Esophagus muscularis mucosa (tissue), 4 donors: ENCODE measurements at regions not wholly inside any gene's neighbourhood (a gene's known extent, or its start where the extent isn't known, plus 50 kb on each side); places are given as distances from the start of the nearest gene placed in this dataset.

ENCODE experiments used
- DNase-seq: peaks from one replicate; pipeline ENCODE4 v3.0.0-alpha.2; 2017; ENCODE audit errors: extremely low spot score
- H3K27ac ChIP-seq, 4 donors: fragments of 200-600 bp; sonication (generic); replicated peaks in 1 of 4; 1 replicate in 3 of 4; 2 replicates in 1 of 4; pipeline ENCODE4 v1.5.1; 2016 to 2019; ENCODE audit warnings: mild to moderate bottlenecking in 1 of 4
- H3K27me3 ChIP-seq, 4 donors: fragments of 200-600 bp; sonication (generic); one replicate each; pipeline versions ENCODE4 v1.5.1 to v1.6.0; 2016 to 2019
- H3K36me3 ChIP-seq, 4 donors: fragments of 200-600 bp; sonication (generic); one replicate each; pipeline ENCODE4 v1.5.1; 2016 to 2019
- H3K4me1 ChIP-seq, 4 donors: fragments of 200-600 bp; sonication (generic); one replicate each; pipeline ENCODE4 v1.5.1; 2016 to 2019
- H3K4me3 ChIP-seq, 4 donors: fragments of 200-600 bp; sonication (generic); 1 replicate in 2 of 4; 2 replicates in 2 of 4; pipeline ENCODE4 v1.5.1; 2016 to 2019; ENCODE audit warnings: mild to moderate bottlenecking in 4 of 4, moderate library complexity in 1 of 4
- H3K9me3 ChIP-seq, 4 donors: fragments of 200-600 bp; sonication (generic); 1 replicate in 3 of 4; 2 replicates in 1 of 4; pipeline ENCODE4 v1.5.1; 2016 to 2019
- EP300 ChIP-seq: sonication (generic); formaldehyde crosslinking; IDR thresholded peaks from one replicate; pipeline ENCODE4 v1.6.1; 2017; ENCODE audit warnings: antibody characterized with exemption
- POLR2A ChIP-seq: fragments of 450-650 bp; IDR thresholded peaks from one replicate; pipeline ENCODE4 v1.6.1; 2017; ENCODE audit warnings: antibody characterized with exemption, moderate library complexity, mild to moderate bottlenecking, low read depth
- POLR2AphosphoS5 ChIP-seq, 2 donors: sonication (generic); formaldehyde crosslinking; IDR thresholded peaks; one replicate each; pipeline ENCODE4 v1.6.1; 2017; ENCODE audit warnings: antibody characterized with exemption in 2 of 2
- WGBS: methylation state at CpG from one replicate; pipeline ENCODE4 v1.1.5; 2018; 5-methylcytosine and 5-hydroxymethylcytosine counted together
- intact Hi-C: fragments of 100-400 bp; cut with DNase I; formaldehyde crosslinking; loops from one replicate; pipeline ENCODE4 v1.15.1; 2023
- TF ChIP-seq, protein P1 (sequence below), 3 experiments: fragments of 200-600 bp in 2 of 3; fragments of 450-650 bp in 1 of 3; sonication (generic) in 2 of 3; IDR thresholded peaks; one replicate each; pipeline ENCODE4 v1.5.1; 2017 to 2019; ENCODE audit warnings: antibody characterized with exemption in 3 of 3, mild to moderate bottlenecking in 2 of 3, moderate library complexity in 1 of 3

DNA sequence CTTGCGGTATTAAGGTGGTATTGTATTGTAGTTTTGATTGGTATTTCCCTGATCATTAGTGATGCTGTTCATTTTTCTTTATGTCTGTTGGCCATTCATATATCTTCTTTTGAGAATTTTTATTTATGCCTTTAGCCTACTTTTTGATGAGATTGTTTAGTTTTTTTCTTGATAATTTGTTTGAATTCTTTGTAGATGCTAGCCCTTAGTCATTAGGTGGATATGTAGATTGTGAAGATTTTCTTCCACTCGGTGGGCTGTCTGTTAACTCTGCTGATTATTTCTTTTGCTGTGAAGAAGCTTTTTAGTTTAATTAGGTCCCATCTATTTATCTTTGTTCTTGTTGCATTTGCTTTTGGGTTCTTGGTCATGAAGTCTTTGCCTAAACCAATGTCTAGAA lies 115.4 kb downstream of the VPREB1 start:
- TF ChIP-seq EP300 (no peak), POLR2A (no peak), POLR2AphosphoS5 (IDR thresholded peaks at IDR 0.05) (no peak)
- TF ChIP-seq, protein P1, sequence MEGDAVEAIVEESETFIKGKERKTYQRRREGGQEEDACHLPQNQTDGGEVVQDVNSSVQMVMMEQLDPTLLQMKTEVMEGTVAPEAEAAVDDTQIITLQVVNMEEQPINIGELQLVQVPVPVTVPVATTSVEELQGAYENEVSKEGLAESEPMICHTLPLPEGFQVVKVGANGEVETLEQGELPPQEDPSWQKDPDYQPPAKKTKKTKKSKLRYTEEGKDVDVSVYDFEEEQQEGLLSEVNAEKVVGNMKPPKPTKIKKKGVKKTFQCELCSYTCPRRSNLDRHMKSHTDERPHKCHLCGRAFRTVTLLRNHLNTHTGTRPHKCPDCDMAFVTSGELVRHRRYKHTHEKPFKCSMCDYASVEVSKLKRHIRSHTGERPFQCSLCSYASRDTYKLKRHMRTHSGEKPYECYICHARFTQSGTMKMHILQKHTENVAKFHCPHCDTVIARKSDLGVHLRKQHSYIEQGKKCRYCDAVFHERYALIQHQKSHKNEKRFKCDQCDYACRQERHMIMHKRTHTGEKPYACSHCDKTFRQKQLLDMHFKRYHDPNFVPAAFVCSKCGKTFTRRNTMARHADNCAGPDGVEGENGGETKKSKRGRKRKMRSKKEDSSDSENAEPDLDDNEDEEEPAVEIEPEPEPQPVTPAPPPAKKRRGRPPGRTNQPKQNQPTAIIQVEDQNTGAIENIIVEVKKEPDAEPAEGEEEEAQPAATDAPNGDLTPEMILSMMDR (IDR thresholded peaks at IDR 0.05), result no peak
- no peaks in the 10 kb centered on the region for H3K9me3 ChIP-seq
- DNase-seq, result no peak
- peaks cover 0 to 6% (median 1%) of the 10 kb centered on the region in 4 donors for H3K4me1 ChIP-seq
- peaks cover 0 to 55% (median 3%) of the 10 kb centered on the region in 4 donors for H3K27me3 ChIP-seq
- intact Hi-C loops, result no loop called here
- no peak overlapping the region for H3K27ac ChIP-seq
- H3K4me3 ChIP-seq, result no peak overlapping the region
- no peaks in the 10 kb centered on the region for H3K36me3 ChIP-seq
- WGBS, result 86% methylated on average over 2 of the region's 2 CpGs

DNA sequence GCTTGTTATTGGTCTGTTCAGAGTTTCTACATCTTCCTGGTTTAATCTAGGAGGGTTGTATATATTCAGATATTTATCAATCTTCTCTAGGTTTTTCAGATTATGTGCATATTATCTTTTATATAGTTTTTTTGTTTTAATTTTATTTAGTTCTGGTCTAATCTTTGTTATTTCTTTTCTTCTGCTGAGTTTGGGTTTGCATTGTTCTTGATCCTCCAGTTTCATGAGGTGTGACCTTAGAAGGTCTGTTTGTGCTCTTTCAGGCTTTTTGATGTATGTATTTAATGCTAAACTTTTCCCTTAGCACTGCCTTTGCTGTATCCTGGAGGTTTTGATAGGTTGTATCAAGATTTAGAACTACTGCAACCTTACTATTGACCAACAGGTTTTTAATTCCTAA lies 117.7 kb downstream of the VPREB1 start:
- Histone ChIP-seq H3K4me3 (no peak overlapping the region), H3K36me3 (no peaks in the 10 kb centered on the region), H3K4me1 (peaks cover 0 to 2% (median 0%) of the 10 kb centered on the region in 4 donors), H3K9me3 (no peaks in the 10 kb centered on the region), H3K27ac (no peak overlapping the region), H3K27me3 (peaks cover 0 to 40% (median 0%) of the 10 kb centered on the region in 4 donors)
- TF ChIP-seq POLR2AphosphoS5 (IDR thresholded peaks at IDR 0.05), result no peak
- no peak for TF ChIP-seq EP300
- TF ChIP-seq, protein P1 (IDR thresholded peaks at IDR 0.05), result no peak
- no peak for TF ChIP-seq POLR2A
- DNase-seq, result peak; percentile 3
- intact Hi-C loops, result no loop called here

DNA sequence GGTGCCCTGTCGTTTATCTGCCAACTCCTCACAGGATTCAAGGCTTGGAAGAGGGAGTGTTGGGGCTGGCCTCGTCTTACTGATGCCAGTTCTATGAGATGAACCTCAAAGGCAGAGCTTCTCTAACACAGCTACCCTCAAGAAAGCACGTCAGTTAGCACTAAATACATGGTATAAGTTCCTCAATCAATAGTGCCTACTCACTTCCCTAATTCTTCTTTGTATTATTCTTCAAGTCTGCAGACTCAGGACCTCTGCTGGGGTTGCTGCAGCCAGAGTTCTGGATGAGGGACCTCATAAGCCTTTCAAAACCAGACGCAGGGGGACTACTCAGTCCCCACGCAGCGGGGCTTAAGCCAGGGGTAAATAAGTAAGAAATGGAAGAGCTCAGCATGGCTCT lies 118.3 kb downstream of the VPREB1 start:
- Histone ChIP-seq H3K9me3 (no peaks in the 10 kb centered on the region), H3K27ac (no peak overlapping the region), H3K4me3 (no peak overlapping the region), H3K36me3 (no peaks in the 10 kb centered on the region), H3K4me1 (no peaks in the 10 kb centered on the region), H3K27me3 (peaks cover 0 to 43% (median 0%) of the 10 kb centered on the region in 4 donors)
- DNase-seq, result peak; percentile 60
- no peak for TF ChIP-seq POLR2A
- TF ChIP-seq, protein P1 (IDR thresholded peaks at IDR 0.05), result no peak
- TF ChIP-seq POLR2AphosphoS5 (IDR thresholded peaks at IDR 0.05), result no peak
- TF ChIP-seq EP300, result no peak
- WGBS, result 46% methylated on average over 6 of the region's 6 CpGs
- intact Hi-C loops, result no loop called here

DNA sequence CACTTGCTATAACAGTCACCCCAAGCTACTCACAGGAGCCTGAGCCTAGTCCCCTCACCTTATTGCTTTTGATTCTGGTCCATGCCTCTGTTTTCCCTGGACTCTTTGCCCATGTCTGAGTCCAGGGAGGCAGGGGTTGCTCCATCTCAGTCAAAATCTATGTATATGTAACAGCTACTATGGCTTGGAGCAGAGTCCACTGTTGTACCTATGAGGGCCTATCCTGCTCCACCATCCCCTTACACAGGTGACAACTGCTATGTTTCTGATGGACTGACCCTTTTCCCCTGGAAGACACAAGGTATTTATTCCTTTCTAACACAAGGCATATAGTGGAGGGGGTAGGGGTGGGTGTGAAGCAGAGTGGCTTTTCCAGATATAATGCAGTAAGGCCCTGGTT lies 119.6 kb downstream of the VPREB1 start:
- Histone ChIP-seq H3K4me3 (no peak overlapping the region), H3K27me3 (peaks cover 0 to 41% (median 0%) of the 10 kb centered on the region in 4 donors), H3K27ac (no peak overlapping the region), H3K36me3 (no peaks in the 10 kb centered on the region), H3K9me3 (no peaks in the 10 kb centered on the region), H3K4me1 (no peaks in the 10 kb centered on the region)
- TF ChIP-seq EP300 (no peak), POLR2A (no peak), POLR2AphosphoS5 (IDR thresholded peaks at IDR 0.05) (no peak)
- TF ChIP-seq, protein P1 (IDR thresholded peaks at IDR 0.05), result no peak
- no peak for DNase-seq
- intact Hi-C loops, result no loop called here

DNA sequence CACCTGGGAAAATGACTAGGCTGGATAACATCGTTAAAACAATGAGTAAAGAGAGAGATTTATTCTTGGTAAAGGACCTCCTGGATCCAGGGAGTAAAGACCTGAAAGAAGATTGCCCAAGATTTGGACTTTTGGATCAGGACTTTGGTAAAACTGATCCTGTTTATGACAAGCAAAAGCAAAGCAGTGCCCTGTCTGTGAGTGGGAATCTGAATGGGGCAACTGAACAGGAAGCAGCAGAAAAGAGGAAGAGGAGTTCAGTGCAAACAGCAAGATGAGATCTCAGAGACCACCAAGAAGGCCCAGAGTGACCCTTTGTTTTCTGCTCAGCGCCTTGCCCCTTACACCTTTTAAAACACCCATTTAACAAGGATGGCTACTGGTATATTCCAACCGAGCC lies 122.0 kb downstream of the VPREB1 start:
- Histone ChIP-seq H3K9me3 (no peaks in the 10 kb centered on the region), H3K4me3 (no peak overlapping the region), H3K4me1 (peaks cover 0 to 2% (median 0%) of the 10 kb centered on the region in 4 donors), H3K36me3 (no peaks in the 10 kb centered on the region), H3K27ac (no peak overlapping the region), H3K27me3 (peaks cover 0 to 46% (median 0%) of the 10 kb centered on the region in 4 donors)
- WGBS, result 44% methylated on average over 3 of the region's 3 CpGs
- DNase-seq, result peak; percentile 31
- TF ChIP-seq, protein P1 (IDR thresholded peaks at IDR 0.05), result no peak
- intact Hi-C loops, result no loop called here
